RWPE1 (cell line): ENCODE measurements at regions not wholly inside any gene's neighbourhood (a gene's known extent, or its start where the extent isn't known, plus 50 kb on each side); places are given as distances from the start of the nearest gene placed in this dataset.
"Not testable (repeated sequence)": the region's sequence is repeated elsewhere in the genome, so short reads cannot be mapped to it uniquely, and the experiment has no call there.

Source experiments
- CTCF ChIA-PET: fragments of 350-600 bp; sonication (Branson Sonifier 250); formaldehyde crosslinking; extraction: SDS; loops from one replicate; lab custom pipeline; 2021; lab: Yijun Ruan, JAX
- POLR2A ChIA-PET: fragments of 400-600 bp; formaldehyde crosslinking; extraction: SDS; loops from one replicate; lab custom pipeline; 2020; ENCODE audit warnings: antibody characterized with exemption; ENCODE audit not compliant: low non-redundant PET; lab: Yijun Ruan, JAX
- DNase-seq: peaks from one replicate; pipeline ENCODE4 v3.0.0; 2012; ENCODE audit warnings: low spot score
- H3K27ac ChIP-seq: fragments of 450-650 bp; 2 replicates; pipeline ENCODE4 v1.5.1; 2017
- CTCF ChIP-seq: fragments of 450-650 bp; conservative IDR thresholded peaks from 2 replicates; pipeline ENCODE4 v1.5.1; 2017; ENCODE audit warnings: low read depth, mild to moderate bottlenecking

DNA sequence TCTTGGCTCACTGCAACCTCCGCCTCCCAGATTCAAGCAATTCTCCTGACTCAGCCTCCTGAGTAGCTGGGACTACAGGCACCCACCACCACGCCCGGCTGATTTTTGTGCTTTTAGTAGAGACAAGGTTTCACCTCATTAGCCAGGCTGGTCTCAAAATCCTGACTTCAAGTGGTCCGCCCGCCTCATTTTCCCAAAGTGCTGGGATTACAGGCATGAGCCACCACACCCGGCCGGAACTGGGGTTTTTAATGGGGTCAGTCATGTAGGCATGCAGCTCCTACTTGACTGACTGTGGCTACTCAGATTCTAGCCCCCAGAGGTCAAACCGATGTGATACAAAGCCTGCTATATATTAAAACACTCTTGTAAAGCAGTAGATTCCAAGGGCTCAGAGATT lies 631.7 kb downstream of the MAT2B start:
- no peak overlapping the region for H3K27ac ChIP-seq
- no peak for TF ChIP-seq CTCF
- CTCF ChIA-PET: no interaction called here
- POLR2A ChIA-PET: no interaction called here
- no peak for DNase-seq

- CTCF ChIA-PET: no interaction called here
- POLR2A ChIA-PET: no interaction called here
- DNase-seq: no peak
- TF ChIP-seq CTCF: no peak
- H3K27ac ChIP-seq: no peak overlapping the region
Observed at GRCh38 chr5:164139423-164139822, 634.0 kb downstream of the MAT2B start.

DNA sequence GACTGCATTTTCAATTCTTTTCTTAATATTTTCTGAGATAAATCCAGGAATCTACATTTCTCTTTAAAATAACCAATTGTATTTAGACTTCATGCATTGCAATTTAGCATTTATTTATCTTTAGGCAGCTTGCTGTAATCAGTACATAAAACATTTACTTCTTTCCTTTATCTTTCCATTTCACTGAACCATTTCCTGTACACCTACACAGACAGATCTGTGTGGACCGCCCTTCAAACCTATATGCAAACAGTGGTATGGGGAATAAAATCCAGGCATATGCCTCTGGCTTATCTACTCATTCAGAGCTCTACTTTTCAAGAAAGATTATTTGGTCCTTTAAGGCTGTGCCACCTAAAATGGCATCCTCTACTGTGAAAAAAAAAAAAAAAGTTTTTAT lies 640.0 kb downstream of the MAT2B start:
- no peak for TF ChIP-seq CTCF
- no peak overlapping the region for H3K27ac ChIP-seq
- no peak for DNase-seq
- ChIA-PET CTCF (no interaction called here), POLR2A (no interaction called here)

DNA sequence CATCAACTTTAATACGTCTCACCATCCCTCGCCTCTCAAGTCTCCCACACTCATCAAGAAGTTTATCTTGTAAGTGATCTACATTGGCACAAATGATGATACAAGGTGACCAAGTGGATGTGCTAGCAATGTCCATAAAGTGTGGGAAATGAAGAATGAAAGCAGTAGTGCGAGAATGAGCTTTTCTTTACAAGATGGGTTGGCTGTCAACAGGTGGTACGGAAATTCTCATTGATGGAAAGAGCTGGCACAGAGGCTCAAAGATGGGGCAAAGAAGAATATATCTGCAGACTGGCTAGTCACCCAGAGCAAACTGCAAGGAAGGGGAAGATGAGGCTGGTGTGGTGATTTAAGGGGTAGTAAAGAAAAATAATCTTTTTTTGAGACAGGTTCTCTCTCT lies 640.8 kb downstream of the MAT2B start:
- CTCF ChIA-PET: no interaction called here
- no peak overlapping the region for H3K27ac ChIP-seq
- TF ChIP-seq CTCF: no peak
- POLR2A ChIA-PET: no interaction called here
- no peak for DNase-seq

DNA sequence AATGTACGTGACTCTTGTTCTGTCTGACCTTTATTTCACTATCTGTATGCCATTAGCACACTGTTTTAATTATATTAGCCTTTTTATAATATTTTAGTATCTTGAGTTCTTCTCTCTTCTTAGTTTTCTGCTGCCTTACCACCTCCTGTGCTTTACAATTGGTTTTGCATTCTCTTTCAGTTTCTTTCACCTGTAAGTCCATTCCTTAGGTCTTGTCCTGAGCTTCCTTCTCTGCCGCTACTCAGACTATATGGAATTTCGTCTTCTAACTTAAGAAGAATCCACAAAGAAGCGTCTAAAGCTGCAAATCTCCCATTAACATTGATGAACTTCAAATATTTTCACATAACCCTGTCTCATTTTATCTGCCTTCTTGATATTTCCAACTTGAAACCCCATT lies 642.9 kb downstream of the MAT2B start:
- ChIA-PET CTCF (interaction anchor here (0.7 kb wide), 1 partner anchor 136 kb away, joined by 6 read pairs; no protein-coding TSS in a partner anchor), POLR2A (no interaction called here)
- H3K27ac ChIP-seq: no peak overlapping the region
- DNase-seq: no peak
- TF ChIP-seq CTCF: no peak

GRCh38 chr5:164152539-164152938 lies 647.1 kb downstream of the MAT2B start:
- DNase-seq, CTCF ChIA-PET, H3K27ac ChIP-seq, POLR2A ChIA-PET: not testable (repeated sequence)

- no peak overlapping the region for H3K27ac ChIP-seq
- no peak for DNase-seq
- POLR2A ChIA-PET: no interaction called here
- no peak for TF ChIP-seq CTCF
- CTCF ChIA-PET: interaction anchor here (0.6 kb wide), 1 partner anchor 447 kb away, joined by 3 read pairs; no protein-coding TSS in a partner anchor
Observed at GRCh38 chr5:164153469-164154172, 648.2 kb downstream of the MAT2B start.
